ENCODE measurements at regions not wholly inside any gene's neighbourhood (a gene's known extent, or its start where the extent isn't known, plus 50 kb on each side); places are given as distances from the start of the nearest gene placed in this dataset.
"Not testable (repeated sequence)": the region's sequence is repeated elsewhere in the genome, so short reads cannot be mapped to it uniquely, and the experiment has no call there.

DNA sequence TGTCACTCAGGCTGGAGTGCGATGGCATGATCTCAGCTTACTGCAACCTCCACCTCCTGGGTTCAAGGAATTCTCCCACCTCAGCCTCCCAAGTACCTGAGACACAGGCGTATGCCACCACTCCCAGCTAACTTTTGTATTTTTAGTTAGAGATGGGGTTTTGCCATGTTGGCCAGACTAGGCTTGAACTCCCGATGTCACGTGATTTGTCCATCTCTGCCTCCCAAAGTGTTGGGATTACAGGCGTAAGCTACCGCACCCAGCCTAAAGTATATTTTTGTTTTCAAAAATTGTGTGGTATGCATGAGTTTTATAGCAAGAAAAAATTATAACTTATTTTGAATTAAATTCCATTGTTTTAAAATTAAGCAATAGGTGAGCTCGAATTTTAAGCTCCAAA, 188.0 kb downstream of the CCT8L2 start:
- no CpG with 5 or more reads among the region's 7 CpGs for WGBS (ENCODE audit: extremely low coverage, insufficient read length, low lambda C conversion rate)
- not testable (repeated sequence) for H3K4me1 Mint-ChIP-seq; H2BK20ac ChIP-seq (ENCODE audit: low read depth, low read length, poor library complexity, severe bottlenecking); H4K91ac ChIP-seq (ENCODE audit: insufficient read length, low read depth, low read length); H3K79me1 ChIP-seq (ENCODE audit: insufficient read depth, low read depth, low read length, poor library complexity, severe bottlenecking); H3K9ac ChIP-seq (ENCODE audit: extremely low read depth, insufficient read length, low read length); H3K56ac ChIP-seq (ENCODE audit: insufficient read length, low read depth, low read length); H3K27me3 ChIP-seq (ENCODE audit: insufficient read depth, low read length); H2BK5ac ChIP-seq (ENCODE audit: insufficient read length, low read length); H2BK15ac ChIP-seq (ENCODE audit: low read depth, low read length); H2AFZ ChIP-seq (ENCODE audit: low read length); H4K20me1 ChIP-seq (ENCODE audit: control insufficient read depth, insufficient read depth, insufficient read length); H3K23ac ChIP-seq (ENCODE audit: insufficient read length, low read depth, low read length); H3K4me3 Mint-ChIP-seq; H3K27me3 Mint-ChIP-seq (ENCODE audit: low read depth); H2BK120ac ChIP-seq (ENCODE audit: low read depth, low read length, poor library complexity, severe bottlenecking); H4K5ac ChIP-seq (ENCODE audit: insufficient read length, low read depth, low read length); H3K18ac ChIP-seq (ENCODE audit: insufficient read length, low read depth, low read length); H3T11ph ChIP-seq (ENCODE audit: low read length); H3K14ac ChIP-seq (ENCODE audit: insufficient read depth, low read length); H3K27ac Mint-ChIP-seq; H2BK12ac ChIP-seq (ENCODE audit: insufficient read length, low read depth, low read length); H3K79me2 ChIP-seq (ENCODE audit: insufficient read depth, low read length); H3K4ac ChIP-seq (ENCODE audit: low read depth, low read length); DNase-seq; H3K27ac ChIP-seq (ENCODE audit: insufficient read length, low read depth, low read length); H3K4me1 ChIP-seq (ENCODE audit: insufficient read depth, low read length); H2AK5ac ChIP-seq (ENCODE audit: insufficient read length, low read length); H3K4me2 ChIP-seq (ENCODE audit: insufficient read depth, insufficient read length, low read length); H4K8ac ChIP-seq (replicated peaks; ENCODE audit: insufficient read length, low read depth, low read length); H3K23me2 ChIP-seq (ENCODE audit: insufficient read length, low read depth, low read length, poor library complexity, severe bottlenecking)
- peaks cover 0 to 11% (median 9%) of the 10 kb centered on the region in 3 experiments; a peak in 5 of 7 replicates for H3K36me3 Mint-ChIP-seq (ENCODE audit: insufficient read depth in 1 of 3, low read depth in 3 of 3)
- peaks cover 30% of the 10 kb centered on the region for H3K9me3 ChIP-seq (ENCODE audit: control insufficient read depth, low read depth, low read length)
- peaks cover 73% of the 10 kb centered on the region in 2 experiments for H3K9me3 Mint-ChIP-seq

GRCh38 chr22:16403661-16404060, 188.9 kb downstream of the CCT8L2 start:
- H3K79me1 ChIP-seq (ENCODE audit: insufficient read depth, low read depth, low read length, poor library complexity, severe bottlenecking); DNase-seq; H2AK5ac ChIP-seq (ENCODE audit: insufficient read length, low read length); H3K14ac ChIP-seq (ENCODE audit: insufficient read depth, low read length); H2BK20ac ChIP-seq (ENCODE audit: low read depth, low read length, poor library complexity, severe bottlenecking); H3K79me2 ChIP-seq (ENCODE audit: insufficient read depth, low read length); H2BK15ac ChIP-seq (ENCODE audit: low read depth, low read length); H3K27me3 Mint-ChIP-seq (ENCODE audit: low read depth); H3K4ac ChIP-seq (ENCODE audit: low read depth, low read length); H2BK120ac ChIP-seq (ENCODE audit: low read depth, low read length, poor library complexity, severe bottlenecking); H3T11ph ChIP-seq (ENCODE audit: low read length); H3K23me2 ChIP-seq (ENCODE audit: insufficient read length, low read depth, low read length, poor library complexity, severe bottlenecking); H3K18ac ChIP-seq (ENCODE audit: insufficient read length, low read depth, low read length); H4K91ac ChIP-seq (ENCODE audit: insufficient read length, low read depth, low read length); H2BK12ac ChIP-seq (ENCODE audit: insufficient read length, low read depth, low read length); H3K23ac ChIP-seq (ENCODE audit: insufficient read length, low read depth, low read length); H2AFZ ChIP-seq (ENCODE audit: low read length); H2BK5ac ChIP-seq (ENCODE audit: insufficient read length, low read length); H3K4me2 ChIP-seq (ENCODE audit: insufficient read depth, insufficient read length, low read length); H3K56ac ChIP-seq (ENCODE audit: insufficient read length, low read depth, low read length); H3K27me3 ChIP-seq (ENCODE audit: insufficient read depth, low read length); H4K5ac ChIP-seq (ENCODE audit: insufficient read length, low read depth, low read length); H3K4me1 Mint-ChIP-seq; H3K27ac Mint-ChIP-seq; H3K4me3 Mint-ChIP-seq; H4K8ac ChIP-seq (replicated peaks; ENCODE audit: insufficient read length, low read depth, low read length); H3K9ac ChIP-seq (ENCODE audit: extremely low read depth, insufficient read length, low read length); H4K20me1 ChIP-seq (ENCODE audit: control insufficient read depth, insufficient read depth, insufficient read length); H3K4me1 ChIP-seq (ENCODE audit: insufficient read depth, low read length); H3K27ac ChIP-seq (ENCODE audit: insufficient read length, low read depth, low read length): not testable (repeated sequence)
- no CpG with 5 or more reads among the region's 20 CpGs for WGBS (ENCODE audit: extremely low coverage, insufficient read length, low lambda C conversion rate)
- Mint-ChIP-seq H3K36me3 (ENCODE audit: insufficient read depth in 1 of 3, low read depth in 3 of 3) (peaks cover 0 to 11% (median 11%) of the 10 kb centered on the region in 3 experiments; a peak in 6 of 7 replicates), H3K9me3 (peaks cover 75 to 76% of the 10 kb centered on the region in 2 experiments)
- H3K9me3 ChIP-seq (ENCODE audit: control insufficient read depth, low read depth, low read length), result peaks cover 30% of the 10 kb centered on the region

Measured in H9 (cell line).